ENCODE measurements at regions not wholly inside any gene's neighbourhood (a gene's known extent, or its start where the extent isn't known, plus 50 kb on each side); places are given as distances from the start of the nearest gene placed in this dataset.

DNA sequence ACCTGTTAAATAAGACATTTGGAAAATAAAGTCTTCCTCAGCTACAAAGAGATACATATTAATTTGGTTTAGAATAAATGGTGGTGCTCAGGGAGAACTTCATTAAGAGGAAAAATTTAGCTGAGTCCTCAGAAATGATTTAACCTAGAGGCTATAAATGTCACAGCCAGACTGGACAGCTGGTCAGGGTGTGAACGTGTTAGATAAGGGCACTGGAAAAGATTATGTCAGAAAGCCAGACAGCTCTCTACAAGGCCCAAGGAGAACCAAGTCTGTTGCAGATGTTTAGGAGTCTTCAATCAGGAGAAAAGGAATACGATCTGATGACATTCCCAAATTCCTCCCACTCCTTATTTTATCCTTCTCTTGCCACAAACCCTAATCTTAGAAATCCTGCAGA is 265.2 kb downstream of the MAT2B start:
- Histone ChIP-seq H3K36me3 (ENCODE audit: control insufficient read depth, insufficient read depth, low read length) (no peaks in the 10 kb centered on the region), H3K27ac (ENCODE audit: low read depth, low read length) (no peak overlapping the region), H3K9me3 (ENCODE audit: control insufficient read depth, low read length) (no peaks in the 10 kb centered on the region), H3K4me3 (ENCODE audit: low read length) (no peak overlapping the region), H3K9ac (ENCODE audit: extremely low read depth, low read length, poor library complexity, severe bottlenecking) (no peak overlapping the region), H3K27me3 (ENCODE audit: control insufficient read depth, insufficient read depth, low read length, poor library complexity, severe bottlenecking) (no peaks in the 10 kb centered on the region), H3K4me1 (ENCODE audit: control insufficient read depth, insufficient read depth, low read length) (no peaks in the 10 kb centered on the region)
- DNase-seq: no peak
- Mint-ChIP-seq H3K9me3 (no peaks in the 10 kb centered on the region), H3K27me3 (ENCODE audit: insufficient read depth) (no peaks in the 10 kb centered on the region), H3K4me3 (no peak overlapping the region), H3K27ac (no peak overlapping the region), H3K4me1 (peaks cover 15% of the 10 kb centered on the region), H3K36me3 (ENCODE audit: low read depth) (no peaks in the 10 kb centered on the region)
- TF ChIP-seq, protein P1, sequence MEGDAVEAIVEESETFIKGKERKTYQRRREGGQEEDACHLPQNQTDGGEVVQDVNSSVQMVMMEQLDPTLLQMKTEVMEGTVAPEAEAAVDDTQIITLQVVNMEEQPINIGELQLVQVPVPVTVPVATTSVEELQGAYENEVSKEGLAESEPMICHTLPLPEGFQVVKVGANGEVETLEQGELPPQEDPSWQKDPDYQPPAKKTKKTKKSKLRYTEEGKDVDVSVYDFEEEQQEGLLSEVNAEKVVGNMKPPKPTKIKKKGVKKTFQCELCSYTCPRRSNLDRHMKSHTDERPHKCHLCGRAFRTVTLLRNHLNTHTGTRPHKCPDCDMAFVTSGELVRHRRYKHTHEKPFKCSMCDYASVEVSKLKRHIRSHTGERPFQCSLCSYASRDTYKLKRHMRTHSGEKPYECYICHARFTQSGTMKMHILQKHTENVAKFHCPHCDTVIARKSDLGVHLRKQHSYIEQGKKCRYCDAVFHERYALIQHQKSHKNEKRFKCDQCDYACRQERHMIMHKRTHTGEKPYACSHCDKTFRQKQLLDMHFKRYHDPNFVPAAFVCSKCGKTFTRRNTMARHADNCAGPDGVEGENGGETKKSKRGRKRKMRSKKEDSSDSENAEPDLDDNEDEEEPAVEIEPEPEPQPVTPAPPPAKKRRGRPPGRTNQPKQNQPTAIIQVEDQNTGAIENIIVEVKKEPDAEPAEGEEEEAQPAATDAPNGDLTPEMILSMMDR (conservative IDR thresholded peaks at IDR 0.05): no peak
- WGBS, 2 experiments (ENCODE audit: insufficient coverage in 1 of 2, insufficient read length in 1 of 2): 79 to 86% methylated on average over 1 of the region's 2 CpGs

DNA sequence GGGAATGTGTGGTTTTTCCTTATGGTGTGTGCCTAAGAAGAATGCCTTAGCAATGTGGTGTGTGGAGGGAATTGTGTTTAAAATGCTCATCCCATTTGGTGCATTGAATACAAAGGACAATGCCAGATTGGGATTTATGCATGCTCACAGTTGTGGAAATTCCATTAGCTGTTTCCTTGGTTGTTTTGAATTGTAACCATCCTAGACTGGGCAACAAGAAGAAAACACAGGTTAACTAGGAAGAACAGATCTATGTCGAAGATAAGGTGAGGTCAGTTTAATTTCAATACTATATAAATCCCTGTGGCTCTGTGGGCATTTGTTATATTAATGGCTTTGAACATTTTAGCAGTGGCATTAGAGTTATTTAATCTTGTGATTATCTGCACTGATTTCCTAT is 266.8 kb downstream of the MAT2B start:
- no peak overlapping the region for H3K27ac Mint-ChIP-seq
- Histone ChIP-seq H3K9ac (ENCODE audit: extremely low read depth, low read length, poor library complexity, severe bottlenecking) (no peak overlapping the region), H3K4me3 (ENCODE audit: low read length) (no peak overlapping the region), H3K36me3 (ENCODE audit: control insufficient read depth, insufficient read depth, low read length) (no peaks in the 10 kb centered on the region), H3K27me3 (ENCODE audit: control insufficient read depth, insufficient read depth, low read length, poor library complexity, severe bottlenecking) (no peaks in the 10 kb centered on the region), H3K27ac (ENCODE audit: low read depth, low read length) (no peak overlapping the region), H3K9me3 (ENCODE audit: control insufficient read depth, low read length) (no peaks in the 10 kb centered on the region), H3K4me1 (ENCODE audit: control insufficient read depth, insufficient read depth, low read length) (no peaks in the 10 kb centered on the region)
- no peaks in the 10 kb centered on the region for H3K9me3 Mint-ChIP-seq
- H3K36me3 Mint-ChIP-seq (ENCODE audit: low read depth): no peaks in the 10 kb centered on the region
- TF ChIP-seq, protein P1 (conservative IDR thresholded peaks at IDR 0.05): no peak
- no CpG with 5 or more reads among the region's 1 CpG for WGBS, 2 experiments (ENCODE audit: insufficient coverage in 1 of 2, insufficient read length in 1 of 2)
- DNase-seq: no peak
- peaks cover 15% of the 10 kb centered on the region for H3K4me1 Mint-ChIP-seq
- H3K4me3 Mint-ChIP-seq: no peak overlapping the region
- H3K27me3 Mint-ChIP-seq (ENCODE audit: insufficient read depth): no peaks in the 10 kb centered on the region

DNA sequence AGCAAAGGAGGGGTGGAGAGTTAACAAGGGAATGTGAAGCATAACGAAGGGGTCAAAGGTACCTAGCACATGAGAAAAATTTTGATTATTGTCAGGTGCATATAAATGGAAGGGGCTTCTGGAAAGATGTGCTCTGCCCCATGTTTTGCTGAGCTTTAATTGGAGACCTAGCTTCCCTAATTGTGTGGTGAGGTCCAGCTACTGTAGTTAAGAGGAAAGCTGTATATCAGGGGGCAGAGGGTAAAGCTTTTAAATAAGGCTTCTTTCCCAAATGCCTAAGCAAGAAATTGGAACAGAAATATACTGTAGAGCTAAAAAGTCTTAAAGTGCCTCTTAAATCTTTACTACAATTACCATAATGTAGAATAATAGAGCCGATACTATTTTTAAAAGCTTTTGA is 267.2 kb downstream of the MAT2B start:
- H3K9me3 Mint-ChIP-seq: no peaks in the 10 kb centered on the region
- no peak overlapping the region for H3K4me3 ChIP-seq (ENCODE audit: low read length)
- H3K9me3 ChIP-seq (ENCODE audit: control insufficient read depth, low read length): no peaks in the 10 kb centered on the region
- no peak overlapping the region for H3K4me3 Mint-ChIP-seq
- no peaks in the 10 kb centered on the region for H3K4me1 ChIP-seq (ENCODE audit: control insufficient read depth, insufficient read depth, low read length)
- no peak overlapping the region for H3K27ac Mint-ChIP-seq
- peaks cover 15% of the 10 kb centered on the region for H3K4me1 Mint-ChIP-seq
- WGBS, 2 experiments (ENCODE audit: insufficient coverage in 1 of 2, insufficient read length in 1 of 2): 91 to 100% methylated on average over 1 to 2 of the region's 2 CpGs
- H3K27ac ChIP-seq (ENCODE audit: low read depth, low read length): no peak overlapping the region
- H3K27me3 Mint-ChIP-seq (ENCODE audit: insufficient read depth): no peaks in the 10 kb centered on the region
- TF ChIP-seq, protein P1 (conservative IDR thresholded peaks at IDR 0.05): no peak
- H3K27me3 ChIP-seq (ENCODE audit: control insufficient read depth, insufficient read depth, low read length, poor library complexity, severe bottlenecking): no peaks in the 10 kb centered on the region
- no peaks in the 10 kb centered on the region for H3K36me3 Mint-ChIP-seq (ENCODE audit: low read depth)
- H3K9ac ChIP-seq (ENCODE audit: extremely low read depth, low read length, poor library complexity, severe bottlenecking): no peak overlapping the region
- H3K36me3 ChIP-seq (ENCODE audit: control insufficient read depth, insufficient read depth, low read length): no peaks in the 10 kb centered on the region
- no peak for DNase-seq

Data from endodermal cell (in vitro differentiated cells).